ENCODE measurements at regions not wholly inside any gene's neighbourhood (a gene's known extent, or its start where the extent isn't known, plus 50 kb on each side); places are given as distances from the start of the nearest gene placed in this dataset.
"Not testable (repeated sequence)": the region's sequence is repeated elsewhere in the genome, so short reads cannot be mapped to it uniquely, and the experiment has no call there.

GRCh38 chr3:139109271-139109670, 64.6 kb upstream of the PRR23C start:
- Histone ChIP-seq H3K36me3 (no peaks in the 10 kb centered on the region), H4K20me1 (ENCODE audit: low read depth) (no peaks in the 10 kb centered on the region), H3K9ac (no peak overlapping the region), H3F3A (ENCODE audit: low read depth) (peaks cover 6% of the 10 kb centered on the region), H3K9me3 (ENCODE audit: low read depth) (no peaks in the 10 kb centered on the region), H3K27ac (no peak overlapping the region), H3K79me2 (ENCODE audit: low read depth) (no peaks in the 10 kb centered on the region), H2AFZ (replicated peaks) (no peak overlapping the region), H3K4me1 (no peaks in the 10 kb centered on the region), H3K27me3 (peaks cover 25% of the 10 kb centered on the region), H3K4me2 (no peak overlapping the region), H3K4me3 (no peak overlapping the region)
- DNase-seq (ENCODE audit: low spot score), result no peak
- no peaks in the 10 kb centered on the region for H3K9me3 Mint-ChIP-seq
- no peaks in the 10 kb centered on the region for H3K4me1 Mint-ChIP-seq
- no peak for TF ChIP-seq EZH2phosphoT487 (IDR thresholded peaks at IDR 0.05)
- no peak for TF ChIP-seq EZH2 (IDR thresholded peaks at IDR 0.05)
- no peak for TF ChIP-seq CTCF (IDR thresholded peaks at IDR 0.05)
- no peak overlapping the region for H3K27ac Mint-ChIP-seq
- H3K36me3 Mint-ChIP-seq, result no peaks in the 10 kb centered on the region
- H3K4me3 Mint-ChIP-seq, result no peak overlapping the region
- H3K27me3 Mint-ChIP-seq (ENCODE audit: insufficient read depth, low read depth), result peaks cover 13% of the 10 kb centered on the region

- Histone ChIP-seq H3F3A (ENCODE audit: low read depth) (peaks cover 6% of the 10 kb centered on the region), H3K4me2 (no peak overlapping the region), H3K27ac (no peak overlapping the region), H3K79me2 (ENCODE audit: low read depth) (no peaks in the 10 kb centered on the region), H3K4me1 (no peaks in the 10 kb centered on the region), H3K27me3 (peaks cover 25% of the 10 kb centered on the region), H4K20me1 (ENCODE audit: low read depth) (no peaks in the 10 kb centered on the region), H3K9me3 (ENCODE audit: low read depth) (no peaks in the 10 kb centered on the region), H2AFZ (replicated peaks) (no peak overlapping the region), H3K4me3 (no peak overlapping the region), H3K9ac (no peak overlapping the region), H3K36me3 (no peaks in the 10 kb centered on the region)
- no peaks in the 10 kb centered on the region for H3K36me3 Mint-ChIP-seq
- H3K27ac Mint-ChIP-seq, result no peak overlapping the region
- no peak for DNase-seq (ENCODE audit: low spot score)
- H3K9me3 Mint-ChIP-seq, result no peaks in the 10 kb centered on the region
- no peaks in the 10 kb centered on the region for H3K4me1 Mint-ChIP-seq
- TF ChIP-seq EZH2phosphoT487 (IDR thresholded peaks at IDR 0.05), result no peak
- TF ChIP-seq EZH2 (IDR thresholded peaks at IDR 0.05), result no peak
- TF ChIP-seq CTCF (IDR thresholded peaks at IDR 0.05), result no peak
- H3K4me3 Mint-ChIP-seq, result no peak overlapping the region
- peaks cover 12% of the 10 kb centered on the region for H3K27me3 Mint-ChIP-seq (ENCODE audit: insufficient read depth, low read depth)
Observed at GRCh38 chr3:139110072-139110830, 65.6 kb upstream of the PRR23C start.

GRCh38 chr3:139110929-139111328, 66.2 kb upstream of the PRR23C start:
- H3K27ac ChIP-seq; H3K27ac Mint-ChIP-seq; H3K9me3 ChIP-seq (ENCODE audit: low read depth); H3K36me3 Mint-ChIP-seq; H3K4me3 ChIP-seq; H3K36me3 ChIP-seq; H4K20me1 ChIP-seq (ENCODE audit: low read depth); H3F3A ChIP-seq (ENCODE audit: low read depth); H2AFZ ChIP-seq (replicated peaks); H3K9ac ChIP-seq; H3K4me1 ChIP-seq; H3K9me3 Mint-ChIP-seq; H3K4me2 ChIP-seq; H3K4me3 Mint-ChIP-seq; H3K79me2 ChIP-seq (ENCODE audit: low read depth); DNase-seq (ENCODE audit: low spot score); H3K4me1 Mint-ChIP-seq: not testable (repeated sequence)
- peaks cover 10% of the 10 kb centered on the region for H3K27me3 Mint-ChIP-seq (ENCODE audit: insufficient read depth, low read depth)
- H3K27me3 ChIP-seq, result peaks cover 25% of the 10 kb centered on the region

GRCh38 chr3:139111392-139112229, 66.9 kb upstream of the PRR23C start:
- Histone ChIP-seq H3K27ac (no peak overlapping the region), H3F3A (ENCODE audit: low read depth) (peaks cover 6% of the 10 kb centered on the region), H3K4me1 (no peaks in the 10 kb centered on the region), H3K79me2 (ENCODE audit: low read depth) (no peaks in the 10 kb centered on the region), H3K4me2 (no peak overlapping the region), H3K4me3 (no peak overlapping the region), H3K9me3 (ENCODE audit: low read depth) (no peaks in the 10 kb centered on the region), H3K36me3 (no peaks in the 10 kb centered on the region), H3K27me3 (peaks cover 25% of the 10 kb centered on the region), H3K9ac (no peak overlapping the region), H2AFZ (replicated peaks) (peak overlapping the region; percentile 9), H4K20me1 (ENCODE audit: low read depth) (no peaks in the 10 kb centered on the region)
- H3K9me3 Mint-ChIP-seq, result no peaks in the 10 kb centered on the region
- DNase-seq (ENCODE audit: low spot score), result peak; percentile 74
- H3K36me3 Mint-ChIP-seq, result no peaks in the 10 kb centered on the region
- H3K27ac Mint-ChIP-seq, result no peak overlapping the region
- H3K4me1 Mint-ChIP-seq, result no peaks in the 10 kb centered on the region
- H3K4me3 Mint-ChIP-seq, result no peak overlapping the region
- TF ChIP-seq CTCF (IDR thresholded peaks at IDR 0.05) (peak; percentile 81), EZH2 (IDR thresholded peaks at IDR 0.05) (no peak), EZH2phosphoT487 (IDR thresholded peaks at IDR 0.05) (no peak)
- H3K27me3 Mint-ChIP-seq (ENCODE audit: insufficient read depth, low read depth), result peaks cover 8% of the 10 kb centered on the region

Measured in neural progenitor cell (in vitro differentiated cells).